HCT116 (cell line): ENCODE measurements at regions not wholly inside any gene's neighbourhood (a gene's known extent, or its start where the extent isn't known, plus 50 kb on each side); places are given as distances from the start of the nearest gene placed in this dataset.

Source experiments
- ATAC-seq: fragments of 200-7000 bp; cut with Tn5 transposase; 2 replicates; pipeline ENCODE4 v1.9.1; 2020; ENCODE audit warnings: mild to moderate bottlenecking, moderate library complexity
- BruUV-seq: library from RNA; stranded (reverse); fragments of 400-500 nt; replicated peaks from 2 replicates; lab custom pipeline; 2021; lab: Mats Ljungman, UMichigan
- CTCF ChIA-PET: fragments of 300-600 bp; sonication (Branson Sonifier 250); formaldehyde crosslinking; loops from one replicate; lab custom pipeline; 2021; ENCODE audit warnings: antibody characterized with exemption; lab: Charles Lee
- POLR2A ChIA-PET: fragments of 300-600, 350-600 bp; sonication (Branson Sonifier 250); formaldehyde crosslinking; loops from one replicate; lab custom pipeline; 2021; ENCODE audit warnings: antibody characterized with exemption; lab: Charles Lee
- RAD21 ChIA-PET, 2 experiments: fragments of 300-600 bp; sonication (Branson Sonifier 250); formaldehyde crosslinking; loops; one replicate each; lab custom pipeline; 2023; ENCODE audit warnings: low total read pairs in 2 of 2; ENCODE audit not compliant: uncharacterized antibody in 2 of 2, unreplicated experiment in 2 of 2, low non-redundant PET in 1 of 2; lab: Charles Lee
- DNase-seq: peaks from one replicate; pipeline ENCODE4 v3.0.0-alpha.2; 2010; ENCODE audit warnings: low read depth, low spot score
- H2AFZ ChIP-seq: fragments of 200-600 bp; shearing (Covaris generic), sonication (generic); 2 replicates; pipeline ENCODE4 v1.6.1; 2017; ENCODE audit warnings: low read depth, mixed run types, mixed read lengths, antibody characterized with exemption, low read length; ENCODE audit not compliant: poor library complexity, severe bottlenecking
- H3K27ac ChIP-seq: 2 replicates; pipeline ENCODE4 v1.5.1; 2012; ENCODE audit warnings: low read depth, low read length
- H3K27me3 ChIP-seq: fragments of 200-600 bp; sonication (generic); 2 replicates; pipeline ENCODE4 v1.6.1; 2016; ENCODE audit warnings: mixed run types, low read length, mixed read lengths; ENCODE audit not compliant: insufficient read depth
- H3K36me3 ChIP-seq, 2 experiments: fragments of 200-500 bp in 1 of 2; fragments of 200-600 bp in 1 of 2; sonication (Bioruptor generic) in 1 of 2; sonication (generic) in 1 of 2; 2 replicates each; pipeline versions ENCODE4 v1.5.1 to v1.6.1; 2014 to 2016; ENCODE audit warnings: low read length in 2 of 2, inconsistent platforms in 1 of 2, mixed read lengths in 1 of 2, mixed run types in 1 of 2; ENCODE audit not compliant: insufficient read depth in 2 of 2, control insufficient read depth in 1 of 2
- H3K4me1 ChIP-seq, 2 experiments: fragments of 200-600 bp in 1 of 2; sonication (generic) in 1 of 2; 2 replicates each; pipeline versions ENCODE4 v1.5.1 to v1.6.1; 2012 to 2017; ENCODE audit warnings: low read length in 2 of 2, inconsistent platforms in 1 of 2, mild to moderate bottlenecking in 1 of 2, mixed read lengths in 1 of 2, mixed run types in 1 of 2, moderate library complexity in 1 of 2; ENCODE audit not compliant: insufficient read depth in 2 of 2, control insufficient read depth in 1 of 2
- H3K4me2 ChIP-seq: fragments of 200-600 bp; sonication (generic); 2 replicates; pipeline ENCODE4 v1.6.1; 2017; ENCODE audit warnings: mixed run types, low read length, mixed read lengths
- H3K4me3 ChIP-seq, 2 experiments: fragments of 200-600 bp in 1 of 2; sonication (generic) in 1 of 2; replicated peaks in 1 of 2; 2 replicates each; pipeline ENCODE4 v1.5.1; 2011 to 2016; ENCODE audit warnings: low read length in 2 of 2, control low read depth in 1 of 2, low read depth in 1 of 2, mild to moderate bottlenecking in 1 of 2, mixed read lengths in 1 of 2, mixed run types in 1 of 2
- H3K79me2 ChIP-seq: fragments of 200-600 bp; sonication (generic); 2 replicates; pipeline ENCODE4 v1.6.1; 2017; ENCODE audit warnings: mild to moderate bottlenecking, mixed run types, low read length, moderate library complexity, mixed read lengths; ENCODE audit not compliant: insufficient read depth
- H3K9ac ChIP-seq: fragments of 200-600 bp; sonication (generic); 2 replicates; pipeline ENCODE4 v1.6.1; 2016; ENCODE audit warnings: low read length, mixed read lengths
- H3K9me2 ChIP-seq: fragments of 200-600 bp; sonication (generic), shearing (Covaris generic); 2 replicates; pipeline ENCODE4 v1.6.1; 2017; ENCODE audit warnings: mixed run types, mild to moderate bottlenecking, moderate library complexity; ENCODE audit not compliant: insufficient read depth
- H3K9me3 ChIP-seq, 2 experiments: fragments of 200-500 bp in 1 of 2; fragments of 200-600 bp in 1 of 2; sonication (Bioruptor generic) in 1 of 2; sonication (generic) in 1 of 2; 2 replicates each; pipeline ENCODE4 v1.6.1; 2014 to 2017; ENCODE audit warnings: low read length in 2 of 2, mixed read lengths in 2 of 2, inconsistent platforms in 1 of 2, low read depth in 1 of 2, mild to moderate bottlenecking in 1 of 2, mixed run types in 1 of 2, moderate library complexity in 1 of 2; ENCODE audit not compliant: control insufficient read depth in 1 of 2, insufficient read depth in 1 of 2
- H4K20me1 ChIP-seq: fragments of 200-600 bp; sonication (generic), shearing (Covaris generic); 2 replicates; pipeline ENCODE4 v1.6.1; 2017; ENCODE audit warnings: mixed run types, mild to moderate bottlenecking, moderate library complexity; ENCODE audit not compliant: insufficient read depth
- CBX3 ChIP-seq: IDR thresholded peaks from 2 replicates; pipeline ENCODE4 v1.6.1; 2012; ENCODE audit warnings: low read depth
- CEBPB ChIP-seq: IDR thresholded peaks from 2 replicates; pipeline ENCODE4 v1.6.1; 2012; ENCODE audit warnings: low read depth
- CTCF ChIP-seq, 3 experiments: fragments of 200-600 bp in 1 of 3; sonication (generic) in 1 of 3; IDR thresholded peaks in 2 of 3; conservative IDR thresholded peaks in 1 of 3; 2 replicates each; pipeline ENCODE4 v1.5.1; 2012 to 2017; ENCODE audit warnings: low read depth in 2 of 3, low read length in 2 of 3, antibody characterized with exemption in 1 of 3, borderline replicate concordance in 1 of 3, control low read depth in 1 of 3, mild to moderate bottlenecking in 1 of 3, mixed read lengths in 1 of 3, mixed run types in 1 of 3, moderate library complexity in 1 of 3; ENCODE audit not compliant: insufficient read depth in 1 of 3
- EGR1 ChIP-seq: IDR thresholded peaks from 2 replicates; pipeline ENCODE4 v1.6.1; 2012; ENCODE audit warnings: low read depth
- EZH2 ChIP-seq: fragments of 200-600 bp; sonication (generic); IDR thresholded peaks from 2 replicates; pipeline ENCODE4 v1.6.1; 2017; ENCODE audit warnings: antibody characterized with exemption, mixed run types
- FOSL1 ChIP-seq: IDR thresholded peaks from 2 replicates; pipeline ENCODE4 v1.6.1; 2012; ENCODE audit warnings: low read depth
- JUND ChIP-seq: IDR thresholded peaks from 2 replicates; pipeline ENCODE4 v1.6.1; 2012
- MAX ChIP-seq: IDR thresholded peaks from 2 replicates; pipeline ENCODE4 v1.6.1; 2012
- POLR2A ChIP-seq: IDR thresholded peaks from 2 replicates; pipeline ENCODE4 v1.7.0; 2011; ENCODE audit warnings: borderline replicate concordance; ENCODE audit not compliant: insufficient read depth, insufficient read length; ENCODE audit errors: extremely low read depth
- POLR2AphosphoS5 ChIP-seq: IDR thresholded peaks from 2 replicates; pipeline ENCODE4 v1.6.1; 2011; ENCODE audit warnings: mild to moderate bottlenecking, low read depth, low read length, moderate library complexity
- RAD21 ChIP-seq: IDR thresholded peaks from 2 replicates; pipeline ENCODE4 v1.6.1; 2012; ENCODE audit warnings: low read depth, mild to moderate bottlenecking
- SIN3A ChIP-seq: IDR thresholded peaks from 2 replicates; pipeline ENCODE4 v1.6.1; 2012; ENCODE audit warnings: low read depth
- SP1 ChIP-seq: IDR thresholded peaks from 2 replicates; pipeline ENCODE4 v1.6.1; 2012; ENCODE audit warnings: low read depth
- SRF ChIP-seq: IDR thresholded peaks from 2 replicates; pipeline ENCODE4 v1.6.1; 2012; ENCODE audit warnings: low read depth
- TCF7L2 ChIP-seq: IDR thresholded peaks from 2 replicates; pipeline ENCODE4 v1.7.0; 2011; ENCODE audit warnings: borderline replicate concordance, inconsistent platforms; ENCODE audit not compliant: insufficient read depth, insufficient read length; ENCODE audit errors: extremely low read depth
- YY1 ChIP-seq: IDR thresholded peaks from 2 replicates; pipeline ENCODE4 v1.6.1; 2011; ENCODE audit warnings: low read length, low read depth, moderate library complexity, mild to moderate bottlenecking; ENCODE audit not compliant: insufficient replicate concordance; ENCODE audit errors: extremely low read depth
- ZFX ChIP-seq: fragments of 450-650 bp; IDR thresholded peaks from 2 replicates; pipeline ENCODE4 v1.6.1; 2017
- intact Hi-C: fragments of 100-400 bp; cut with micrococcal nuclease; formaldehyde crosslinking; loops from 2 replicates; pipeline ENCODE4 v1.10.0; 2022
- TF ChIP-seq, protein P1 (sequence below): IDR thresholded peaks from 2 replicates; pipeline ENCODE4 v1.6.1; 2012

DNA sequence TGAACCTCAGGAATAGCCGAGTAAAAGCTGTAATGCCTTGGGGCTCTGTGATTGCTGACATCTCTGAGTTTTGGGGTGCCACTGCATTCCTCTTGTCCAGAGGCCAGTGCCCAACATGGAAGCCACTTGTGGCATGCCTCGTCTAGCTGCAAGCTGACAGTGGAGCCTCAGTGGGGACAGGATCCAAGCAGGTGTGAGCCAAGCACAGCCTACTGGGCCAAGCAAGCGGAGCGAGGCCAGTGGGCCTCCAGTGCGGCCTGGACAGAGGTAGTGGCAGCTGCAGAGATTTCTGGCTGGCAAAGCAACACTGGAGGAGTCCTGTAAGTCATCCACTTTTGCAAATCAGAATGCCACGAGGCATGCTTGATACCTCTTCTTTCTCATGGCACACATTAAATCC lies 1038.2 kb upstream of the CNTN5 start:
- Histone ChIP-seq H2AFZ (no peak overlapping the region), H4K20me1 (no peaks in the 10 kb centered on the region), H3K9me3 (peaks cover 6 to 18% of the 10 kb centered on the region in 2 experiments; a peak in 2 of 4 replicates), H3K4me3 (no peak overlapping the region), H3K36me3 (no peaks in the 10 kb centered on the region), H3K4me1 (no peaks in the 10 kb centered on the region), H3K27ac (no peak overlapping the region), H3K79me2 (no peaks in the 10 kb centered on the region), H3K4me2 (no peak overlapping the region), H3K9ac (no peak overlapping the region), H3K9me2 (no peaks in the 10 kb centered on the region), H3K27me3 (no peaks in the 10 kb centered on the region)
- ChIA-PET CTCF (no interaction called here), RAD21 (no interaction called here), POLR2A (no interaction called here)
- intact Hi-C loops, result no loop called here
- no TSS peak for BruUV-seq
- ATAC-seq (no peak), DNase-seq (no peak)
- TF ChIP-seq CBX3, result no peak
- TF ChIP-seq YY1, result no peak

GRCh38 chr11:97989121-97989520 lies 1031.6 kb upstream of the CNTN5 start:
- no peaks in the 10 kb centered on the region for H3K4me1 ChIP-seq
- H3K9me2 ChIP-seq, result no peaks in the 10 kb centered on the region
- H2AFZ ChIP-seq, result no peak overlapping the region
- no peak overlapping the region for H3K9ac ChIP-seq
- intact Hi-C loops, result no loop called here
- no peaks in the 10 kb centered on the region for H3K79me2 ChIP-seq
- ChIA-PET POLR2A (no interaction called here), RAD21 (no interaction called here), CTCF (no interaction called here)
- H4K20me1 ChIP-seq, result no peaks in the 10 kb centered on the region
- no peak overlapping the region for H3K4me2 ChIP-seq
- H3K27me3 ChIP-seq, result no peaks in the 10 kb centered on the region
- H3K4me3 ChIP-seq, result no peak overlapping the region
- H3K27ac ChIP-seq, result no peak overlapping the region
- no peak for DNase-seq
- H3K36me3 ChIP-seq, result no peaks in the 10 kb centered on the region
- peaks cover 6 to 14% of the 10 kb centered on the region in 2 experiments; a peak in 2 of 4 replicates for H3K9me3 ChIP-seq
- no peak for TF ChIP-seq YY1
- TF ChIP-seq FOSL1, result no peak
- TF ChIP-seq RAD21, result no peak
- no peak for TF ChIP-seq POLR2AphosphoS5
- no peak for TF ChIP-seq JUND
- TF ChIP-seq CEBPB, result no peak
- TF ChIP-seq EZH2, result no peak
- TF ChIP-seq SIN3A, result no peak
- TF ChIP-seq POLR2A, result no peak
- no peak for TF ChIP-seq SRF
- TF ChIP-seq EGR1, result no peak
- no peak for TF ChIP-seq MAX
- TF ChIP-seq CBX3, result no peak
- TF ChIP-seq CTCF (IDR thresholded peaks at IDR 0.05 in 2 of 3, conservative IDR thresholded peaks at IDR 0.05 in 1 of 3; ENCODE audit: borderline replicate concordance in 1 of 3, insufficient read depth in 1 of 3, low read depth in 2 of 3, low read length in 2 of 3), result no peak
- TF ChIP-seq ZFX, result no peak
- TF ChIP-seq SP1, result no peak
- TF ChIP-seq TCF7L2, result no peak
- TF ChIP-seq, protein P1, sequence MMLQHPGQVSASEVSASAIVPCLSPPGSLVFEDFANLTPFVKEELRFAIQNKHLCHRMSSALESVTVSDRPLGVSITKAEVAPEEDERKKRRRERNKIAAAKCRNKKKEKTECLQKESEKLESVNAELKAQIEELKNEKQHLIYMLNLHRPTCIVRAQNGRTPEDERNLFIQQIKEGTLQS, result no peak
- no peak for ATAC-seq
- BruUV-seq, result no TSS peak
